Loucy (cell line): ENCODE measurements at regions not wholly inside any gene's neighbourhood (a gene's known extent, or its start where the extent isn't known, plus 50 kb on each side); places are given as distances from the start of the nearest gene placed in this dataset.

Experiments used
- CTCF ChIP-seq: fragments of 200-600 bp; sonication (generic); conservative IDR thresholded peaks from 2 replicates; pipeline ENCODE4 v1.5.1; 2014; ENCODE audit warnings: mild to moderate bottlenecking, antibody characterized with exemption, low read length
- EZH2phosphoT487 ChIP-seq: fragments of 200-600 bp; IDR thresholded peaks from 2 replicates; pipeline ENCODE4 v1.6.1; 2018; ENCODE audit warnings: antibody characterized with exemption, mild to moderate bottlenecking, moderate library complexity, borderline replicate concordance

- TF ChIP-seq CTCF (no peak), EZH2phosphoT487 (no peak)
These were observed 114.3 kb downstream of the ASCL4 start for GRCh38 chr12:107888789-107889188.
